ENCODE measurements at regions not wholly inside any gene's neighbourhood (a gene's known extent, or its start where the extent isn't known, plus 50 kb on each side); places are given as distances from the start of the nearest gene placed in this dataset.
"Not testable (repeated sequence)": the region's sequence is repeated elsewhere in the genome, so short reads cannot be mapped to it uniquely, and the experiment has no call there.

GRCh38 chr15:32336804-32337203 lies 66.3 kb downstream of the GOLGA8K start:
- TF ChIP-seq POLR2A (IDR thresholded peaks at IDR 0.05; ENCODE audit: low read depth); CTCF (IDR thresholded peaks at IDR 0.05): not testable (repeated sequence)
